ENCODE measurements at regions not wholly inside any gene's neighbourhood (a gene's known extent, or its start where the extent isn't known, plus 50 kb on each side); places are given as distances from the start of the nearest gene placed in this dataset.

- TF ChIP-seq CTCF (IDR thresholded peaks at IDR 0.05) (no peak), REST (IDR thresholded peaks at IDR 0.05; ENCODE audit: insufficient read depth in 1 of 2, low read depth in 2 of 2, low read length in 1 of 2) (no peak), POLR2AphosphoS5 (IDR thresholded peaks at IDR 0.05; ENCODE audit: low read depth, low read length) (no peak), TCF7L2 (IDR thresholded peaks at IDR 0.05; ENCODE audit: low read depth, low read length) (no peak), SIN3A (IDR thresholded peaks at IDR 0.05; ENCODE audit: borderline replicate concordance, insufficient read depth, low read depth, low read length) (no peak)
These were observed 138.7 kb upstream of the ARRDC3 start for GRCh38 chr5:91521785-91522184.
